Stimulated activated effector memory CD8-positive, alpha-beta T cell treated with anti-CD3 and anti-CD28 coated beads, Interleukin-12 subunit alpha, Interleukin-12 subunit beta, amount 100 ng/mL, for 72 hours (primary cell): ENCODE measurements at regions not wholly inside any gene's neighbourhood (a gene's known extent, or its start where the extent isn't known, plus 50 kb on each side); places are given as distances from the start of the nearest gene placed in this dataset.

Source experiments
- ATAC-seq: fragments of 150-1000 bp; cut with Tn5 transposase; 2 replicates; pipeline ENCODE4 v1.10.0; 2021
- DNase-seq, 2 donors: peaks; one replicate each; pipeline ENCODE4 v3.0.0; 2021 to 2022; ENCODE audit warnings: low spot score in 2 of 2
- H3K27ac Mint-ChIP-seq: one replicate; pipeline ENCODE4 v1.8.0; 2022; ENCODE audit warnings: mild to moderate bottlenecking, mixed read lengths
- H3K36me3 Mint-ChIP-seq: one replicate; pipeline ENCODE4 v1.8.0; 2022; ENCODE audit warnings: mild to moderate bottlenecking, mixed read lengths
- H3K4me1 Mint-ChIP-seq: one replicate; pipeline ENCODE4 v1.8.0; 2022; ENCODE audit warnings: mixed read lengths
- H3K4me3 Mint-ChIP-seq: one replicate; pipeline ENCODE4 v1.8.0; 2022; ENCODE audit warnings: mild to moderate bottlenecking, mixed read lengths
- H3K9me3 Mint-ChIP-seq: one replicate; pipeline ENCODE4 v1.8.0; 2022; ENCODE audit warnings: mixed read lengths

GRCh38 chr16:66274335-66275110 is 92.0 kb upstream of the CDH5 start:
- Mint-ChIP-seq H3K4me3 (no peak overlapping the region), H3K9me3 (peaks cover 8% of the 10 kb centered on the region), H3K36me3 (no peaks in the 10 kb centered on the region), H3K27ac (no peak overlapping the region), H3K4me1 (peaks cover 15% of the 10 kb centered on the region)
- DNase-seq (no peak), ATAC-seq (peak; percentile 38)

- Mint-ChIP-seq H3K36me3 (no peaks in the 10 kb centered on the region), H3K9me3 (peaks cover 3% of the 10 kb centered on the region), H3K4me1 (peaks cover 15% of the 10 kb centered on the region), H3K4me3 (no peak overlapping the region), H3K27ac (no peak overlapping the region)
- no peak for DNase-seq
- ATAC-seq: no peak
Observed at GRCh38 chr16:66273644-66274334, 92.7 kb upstream of the CDH5 start.

- Mint-ChIP-seq H3K4me3 (no peak overlapping the region), H3K36me3 (no peaks in the 10 kb centered on the region), H3K27ac (no peak overlapping the region), H3K4me1 (peaks cover 15% of the 10 kb centered on the region), H3K9me3 (no peaks in the 10 kb centered on the region)
- ATAC-seq (no peak), DNase-seq (no peak)
Observed at GRCh38 chr16:66273053-66273452, 93.4 kb upstream of the CDH5 start.

- H3K4me1 Mint-ChIP-seq: peaks cover 15% of the 10 kb centered on the region
- DNase-seq: no peak
- no peaks in the 10 kb centered on the region for H3K36me3 Mint-ChIP-seq
Observed at GRCh38 chr16:66272461-66272860, 94.0 kb upstream of the CDH5 start.

GRCh38 chr16:66271074-66272060 is 95.1 kb upstream of the CDH5 start:
- ATAC-seq (no peak), DNase-seq (no peak)
- Mint-ChIP-seq H3K4me3 (no peak overlapping the region), H3K4me1 (peaks cover 21% of the 10 kb centered on the region), H3K9me3 (no peaks in the 10 kb centered on the region), H3K27ac (no peak overlapping the region), H3K36me3 (no peaks in the 10 kb centered on the region)

More at GRCh38 chr16:66272461-66272860, 94.0 kb upstream of the CDH5 start:
- ATAC-seq: no peak
- H3K9me3 Mint-ChIP-seq: no peaks in the 10 kb centered on the region
- H3K4me3 Mint-ChIP-seq: no peak overlapping the region
- H3K27ac Mint-ChIP-seq: no peak overlapping the region

GRCh38 chr16:66270333-66270927 is 96.1 kb upstream of the CDH5 start:
- peak; percentile 71 to 80 for DNase-seq
- no peaks in the 10 kb centered on the region for H3K9me3 Mint-ChIP-seq
- no peak overlapping the region for H3K27ac Mint-ChIP-seq
- H3K4me1 Mint-ChIP-seq: peaks cover 22% of the 10 kb centered on the region
- H3K36me3 Mint-ChIP-seq: no peaks in the 10 kb centered on the region
- H3K4me3 Mint-ChIP-seq: no peak overlapping the region
- peak; percentile 63 for ATAC-seq

- H3K9me3 Mint-ChIP-seq: no peaks in the 10 kb centered on the region
- H3K27ac Mint-ChIP-seq: no peak overlapping the region
- H3K4me1 Mint-ChIP-seq: peaks cover 16% of the 10 kb centered on the region
- no peak overlapping the region for H3K4me3 Mint-ChIP-seq
- ATAC-seq: no peak
- H3K36me3 Mint-ChIP-seq: no peaks in the 10 kb centered on the region
- DNase-seq: no peak
Observed at GRCh38 chr16:66269617-66270332, 96.7 kb upstream of the CDH5 start.

GRCh38 chr16:66267292-66268014 is 99.0 kb upstream of the CDH5 start:
- no peaks in the 10 kb centered on the region for H3K36me3 Mint-ChIP-seq
- DNase-seq (no peak), ATAC-seq (no peak)
- H3K9me3 Mint-ChIP-seq: no peaks in the 10 kb centered on the region
- no peak overlapping the region for H3K4me3 Mint-ChIP-seq
- H3K27ac Mint-ChIP-seq: no peak overlapping the region
- peaks cover 7% of the 10 kb centered on the region for H3K4me1 Mint-ChIP-seq

GRCh38 chr16:66266436-66267291 is 99.8 kb upstream of the CDH5 start:
- Mint-ChIP-seq H3K36me3 (no peaks in the 10 kb centered on the region), H3K4me3 (no peak overlapping the region), H3K9me3 (no peaks in the 10 kb centered on the region), H3K4me1 (peaks cover 7% of the 10 kb centered on the region), H3K27ac (no peak overlapping the region)
- DNase-seq: no peak
- ATAC-seq: no peak

GRCh38 chr16:66265556-66266141 is 100.8 kb upstream of the CDH5 start:
- DNase-seq (no peak), ATAC-seq (no peak)
- Mint-ChIP-seq H3K27ac (peak overlapping the region; percentile 10), H3K4me1 (peaks cover 7% of the 10 kb centered on the region), H3K4me3 (no peak overlapping the region), H3K36me3 (no peaks in the 10 kb centered on the region), H3K9me3 (no peaks in the 10 kb centered on the region)

GRCh38 chr16:66265048-66265415 is 101.5 kb upstream of the CDH5 start:
- Mint-ChIP-seq H3K4me3 (no peak overlapping the region), H3K4me1 (peaks cover 7% of the 10 kb centered on the region), H3K27ac (peak overlapping the region; percentile 10), H3K9me3 (no peaks in the 10 kb centered on the region), H3K36me3 (no peaks in the 10 kb centered on the region)
- DNase-seq (no peak), ATAC-seq (no peak)

GRCh38 chr16:66264311-66265047 is 102.0 kb upstream of the CDH5 start:
- Mint-ChIP-seq H3K4me3 (no peak overlapping the region), H3K9me3 (no peaks in the 10 kb centered on the region), H3K4me1 (peaks cover 7% of the 10 kb centered on the region), H3K27ac (no peak overlapping the region), H3K36me3 (no peaks in the 10 kb centered on the region)
- DNase-seq: no peak
- no peak for ATAC-seq
